Prostate gland (tissue), 2 donors: ENCODE measurements at regions not wholly inside any gene's neighbourhood (a gene's known extent, or its start where the extent isn't known, plus 50 kb on each side); places are given as distances from the start of the nearest gene placed in this dataset.

ENCODE experiments used
- POLR2A ChIP-seq: fragments of 450-650 bp; IDR thresholded peaks from one replicate; pipeline ENCODE4 v1.6.1; 2016; ENCODE audit warnings: antibody characterized with exemption, mild to moderate bottlenecking
- POLR2AphosphoS5 ChIP-seq: sonication (generic); formaldehyde crosslinking; IDR thresholded peaks from one replicate; pipeline ENCODE4 v1.6.1; 2017; ENCODE audit warnings: antibody characterized with exemption
- TF ChIP-seq, protein P1 (sequence below), 4 experiments: fragments of 200-600 bp in 2 of 4; fragments of 450-650 bp in 2 of 4; sonication (generic) in 2 of 4; IDR thresholded peaks; 1 replicate in 3 of 4; 2 replicates in 1 of 4; pipeline ENCODE4 v1.5.1; 2016 to 2019; ENCODE audit warnings: antibody characterized with exemption in 4 of 4, mild to moderate bottlenecking in 2 of 4, moderate library complexity in 2 of 4

DNA sequence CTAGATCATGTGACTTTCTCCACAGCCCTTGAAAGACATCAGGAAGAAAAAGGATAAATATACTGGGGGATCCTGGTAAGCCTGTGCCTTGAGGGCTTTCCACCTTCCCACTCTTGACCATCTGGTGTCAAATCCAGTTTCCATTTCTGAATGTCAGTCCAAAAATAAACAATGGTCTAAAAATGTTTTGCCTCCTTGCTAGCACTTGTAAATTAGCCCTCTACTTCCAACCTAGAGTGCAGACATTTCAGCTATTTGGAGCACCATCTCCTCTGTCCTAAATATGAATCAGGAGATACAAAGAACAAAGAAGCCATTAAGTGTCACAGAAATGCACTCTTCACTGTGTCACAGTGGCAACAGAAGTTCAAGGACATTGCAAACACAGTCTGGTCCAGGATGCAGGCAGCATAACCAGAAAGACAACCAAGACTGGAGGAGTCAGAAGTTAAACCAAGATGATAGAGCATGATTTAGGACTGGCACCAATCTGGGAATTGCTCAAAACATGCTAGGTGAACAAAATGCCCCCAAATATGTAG lies 88.1 kb downstream of the CCDC34 start:
- TF ChIP-seq, protein P1, sequence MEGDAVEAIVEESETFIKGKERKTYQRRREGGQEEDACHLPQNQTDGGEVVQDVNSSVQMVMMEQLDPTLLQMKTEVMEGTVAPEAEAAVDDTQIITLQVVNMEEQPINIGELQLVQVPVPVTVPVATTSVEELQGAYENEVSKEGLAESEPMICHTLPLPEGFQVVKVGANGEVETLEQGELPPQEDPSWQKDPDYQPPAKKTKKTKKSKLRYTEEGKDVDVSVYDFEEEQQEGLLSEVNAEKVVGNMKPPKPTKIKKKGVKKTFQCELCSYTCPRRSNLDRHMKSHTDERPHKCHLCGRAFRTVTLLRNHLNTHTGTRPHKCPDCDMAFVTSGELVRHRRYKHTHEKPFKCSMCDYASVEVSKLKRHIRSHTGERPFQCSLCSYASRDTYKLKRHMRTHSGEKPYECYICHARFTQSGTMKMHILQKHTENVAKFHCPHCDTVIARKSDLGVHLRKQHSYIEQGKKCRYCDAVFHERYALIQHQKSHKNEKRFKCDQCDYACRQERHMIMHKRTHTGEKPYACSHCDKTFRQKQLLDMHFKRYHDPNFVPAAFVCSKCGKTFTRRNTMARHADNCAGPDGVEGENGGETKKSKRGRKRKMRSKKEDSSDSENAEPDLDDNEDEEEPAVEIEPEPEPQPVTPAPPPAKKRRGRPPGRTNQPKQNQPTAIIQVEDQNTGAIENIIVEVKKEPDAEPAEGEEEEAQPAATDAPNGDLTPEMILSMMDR (IDR thresholded peaks at IDR 0.05): no peak
- TF ChIP-seq POLR2A (no peak), POLR2AphosphoS5 (no peak)
